HCT116 (cell line): ENCODE measurements at regions not wholly inside any gene's neighbourhood (a gene's known extent, or its start where the extent isn't known, plus 50 kb on each side); places are given as distances from the start of the nearest gene placed in this dataset.
A peak's percentile ranks its signal among the peaks of the same experiment; 100 is the strongest.

Experiments used
- ATAC-seq: fragments of 200-7000 bp; cut with Tn5 transposase; 2 replicates; pipeline ENCODE4 v1.9.1; 2020; ENCODE audit warnings: mild to moderate bottlenecking, moderate library complexity
- BruUV-seq: library from RNA; stranded (reverse); fragments of 400-500 nt; replicated peaks from 2 replicates; lab custom pipeline; 2021; lab: Mats Ljungman, UMichigan
- CTCF ChIA-PET: fragments of 300-600 bp; sonication (Branson Sonifier 250); formaldehyde crosslinking; loops from one replicate; lab custom pipeline; 2021; ENCODE audit warnings: antibody characterized with exemption; lab: Charles Lee
- POLR2A ChIA-PET: fragments of 300-600, 350-600 bp; sonication (Branson Sonifier 250); formaldehyde crosslinking; loops from one replicate; lab custom pipeline; 2021; ENCODE audit warnings: antibody characterized with exemption; lab: Charles Lee
- RAD21 ChIA-PET, 2 experiments: fragments of 300-600 bp; sonication (Branson Sonifier 250); formaldehyde crosslinking; loops; one replicate each; lab custom pipeline; 2023; ENCODE audit warnings: low total read pairs in 2 of 2; ENCODE audit not compliant: uncharacterized antibody in 2 of 2, unreplicated experiment in 2 of 2, low non-redundant PET in 1 of 2; lab: Charles Lee
- DNase-seq: peaks from one replicate; pipeline ENCODE4 v3.0.0-alpha.2; 2010; ENCODE audit warnings: low read depth, low spot score
- H2AFZ ChIP-seq: fragments of 200-600 bp; shearing (Covaris generic), sonication (generic); 2 replicates; pipeline ENCODE4 v1.6.1; 2017; ENCODE audit warnings: low read depth, mixed run types, mixed read lengths, antibody characterized with exemption, low read length; ENCODE audit not compliant: poor library complexity, severe bottlenecking
- H3K27ac ChIP-seq: 2 replicates; pipeline ENCODE4 v1.5.1; 2012; ENCODE audit warnings: low read depth, low read length
- H3K27me3 ChIP-seq: fragments of 200-600 bp; sonication (generic); 2 replicates; pipeline ENCODE4 v1.6.1; 2016; ENCODE audit warnings: mixed run types, low read length, mixed read lengths; ENCODE audit not compliant: insufficient read depth
- H3K36me3 ChIP-seq, 2 experiments: fragments of 200-500 bp in 1 of 2; fragments of 200-600 bp in 1 of 2; sonication (Bioruptor generic) in 1 of 2; sonication (generic) in 1 of 2; 2 replicates each; pipeline versions ENCODE4 v1.5.1 to v1.6.1; 2014 to 2016; ENCODE audit warnings: low read length in 2 of 2, inconsistent platforms in 1 of 2, mixed read lengths in 1 of 2, mixed run types in 1 of 2; ENCODE audit not compliant: insufficient read depth in 2 of 2, control insufficient read depth in 1 of 2
- H3K4me1 ChIP-seq, 2 experiments: fragments of 200-600 bp in 1 of 2; sonication (generic) in 1 of 2; 2 replicates each; pipeline versions ENCODE4 v1.5.1 to v1.6.1; 2012 to 2017; ENCODE audit warnings: low read length in 2 of 2, inconsistent platforms in 1 of 2, mild to moderate bottlenecking in 1 of 2, mixed read lengths in 1 of 2, mixed run types in 1 of 2, moderate library complexity in 1 of 2; ENCODE audit not compliant: insufficient read depth in 2 of 2, control insufficient read depth in 1 of 2
- H3K4me2 ChIP-seq: fragments of 200-600 bp; sonication (generic); 2 replicates; pipeline ENCODE4 v1.6.1; 2017; ENCODE audit warnings: mixed run types, low read length, mixed read lengths
- H3K4me3 ChIP-seq, 2 experiments: fragments of 200-600 bp in 1 of 2; sonication (generic) in 1 of 2; replicated peaks in 1 of 2; 2 replicates each; pipeline ENCODE4 v1.5.1; 2011 to 2016; ENCODE audit warnings: low read length in 2 of 2, control low read depth in 1 of 2, low read depth in 1 of 2, mild to moderate bottlenecking in 1 of 2, mixed read lengths in 1 of 2, mixed run types in 1 of 2
- H3K79me2 ChIP-seq: fragments of 200-600 bp; sonication (generic); 2 replicates; pipeline ENCODE4 v1.6.1; 2017; ENCODE audit warnings: mild to moderate bottlenecking, mixed run types, low read length, moderate library complexity, mixed read lengths; ENCODE audit not compliant: insufficient read depth
- H3K9ac ChIP-seq: fragments of 200-600 bp; sonication (generic); 2 replicates; pipeline ENCODE4 v1.6.1; 2016; ENCODE audit warnings: low read length, mixed read lengths
- H3K9me2 ChIP-seq: fragments of 200-600 bp; sonication (generic), shearing (Covaris generic); 2 replicates; pipeline ENCODE4 v1.6.1; 2017; ENCODE audit warnings: mixed run types, mild to moderate bottlenecking, moderate library complexity; ENCODE audit not compliant: insufficient read depth
- H3K9me3 ChIP-seq, 2 experiments: fragments of 200-500 bp in 1 of 2; fragments of 200-600 bp in 1 of 2; sonication (Bioruptor generic) in 1 of 2; sonication (generic) in 1 of 2; 2 replicates each; pipeline ENCODE4 v1.6.1; 2014 to 2017; ENCODE audit warnings: low read length in 2 of 2, mixed read lengths in 2 of 2, inconsistent platforms in 1 of 2, low read depth in 1 of 2, mild to moderate bottlenecking in 1 of 2, mixed run types in 1 of 2, moderate library complexity in 1 of 2; ENCODE audit not compliant: control insufficient read depth in 1 of 2, insufficient read depth in 1 of 2
- H4K20me1 ChIP-seq: fragments of 200-600 bp; sonication (generic), shearing (Covaris generic); 2 replicates; pipeline ENCODE4 v1.6.1; 2017; ENCODE audit warnings: mixed run types, mild to moderate bottlenecking, moderate library complexity; ENCODE audit not compliant: insufficient read depth
- ATF3 ChIP-seq: IDR thresholded peaks from 2 replicates; pipeline ENCODE4 v1.6.1; 2012
- CEBPB ChIP-seq: IDR thresholded peaks from 2 replicates; pipeline ENCODE4 v1.6.1; 2012; ENCODE audit warnings: low read depth
- EGR1 ChIP-seq: IDR thresholded peaks from 2 replicates; pipeline ENCODE4 v1.6.1; 2012; ENCODE audit warnings: low read depth
- ELF1 ChIP-seq: IDR thresholded peaks from 2 replicates; pipeline ENCODE4 v1.6.1; 2012; ENCODE audit warnings: low read depth, borderline replicate concordance
- EZH2phosphoT487 ChIP-seq: fragments of 200-600 bp; IDR thresholded peaks from 2 replicates; pipeline ENCODE4 v1.6.1; 2018; ENCODE audit warnings: antibody characterized with exemption, borderline replicate concordance
- JUND ChIP-seq: IDR thresholded peaks from 2 replicates; pipeline ENCODE4 v1.6.1; 2012
- POLR2A ChIP-seq: IDR thresholded peaks from 2 replicates; pipeline ENCODE4 v1.7.0; 2011; ENCODE audit warnings: borderline replicate concordance; ENCODE audit not compliant: insufficient read depth, insufficient read length; ENCODE audit errors: extremely low read depth
- POLR2AphosphoS5 ChIP-seq: IDR thresholded peaks from 2 replicates; pipeline ENCODE4 v1.6.1; 2011; ENCODE audit warnings: mild to moderate bottlenecking, low read depth, low read length, moderate library complexity
- RAD21 ChIP-seq: IDR thresholded peaks from 2 replicates; pipeline ENCODE4 v1.6.1; 2012; ENCODE audit warnings: low read depth, mild to moderate bottlenecking
- SIN3A ChIP-seq: IDR thresholded peaks from 2 replicates; pipeline ENCODE4 v1.6.1; 2012; ENCODE audit warnings: low read depth
- SP1 ChIP-seq: IDR thresholded peaks from 2 replicates; pipeline ENCODE4 v1.6.1; 2012; ENCODE audit warnings: low read depth
- ZBTB33 ChIP-seq: IDR thresholded peaks from 2 replicates; pipeline ENCODE4 v1.6.1; 2011; ENCODE audit warnings: mild to moderate bottlenecking, low read length, moderate library complexity; ENCODE audit not compliant: insufficient replicate concordance; ENCODE audit errors: extremely low read depth
- intact Hi-C: fragments of 100-400 bp; cut with micrococcal nuclease; formaldehyde crosslinking; loops from 2 replicates; pipeline ENCODE4 v1.10.0; 2022
- TF ChIP-seq, protein P1 (sequence below): IDR thresholded peaks from 2 replicates; pipeline ENCODE4 v1.6.1; 2012

GRCh38 chr7:16099302-16099849 lies 322.0 kb downstream of the CRPPA start:
- DNase-seq (no peak), ATAC-seq (peak; percentile 36; the same call in 1 of the 2 replicates)
- Histone ChIP-seq H3K9ac (no peak overlapping the region), H3K9me2 (no peaks in the 10 kb centered on the region), H3K79me2 (no peaks in the 10 kb centered on the region), H3K27ac (no peak overlapping the region), H2AFZ (no peak overlapping the region), H4K20me1 (no peaks in the 10 kb centered on the region), H3K4me1 (peaks cover 0 to 6% of the 10 kb centered on the region in 2 experiments; a peak in 3 of 4 replicates), H3K27me3 (no peaks in the 10 kb centered on the region), H3K36me3 (no peaks in the 10 kb centered on the region), H3K4me2 (peak overlapping the region; percentile 43; the same call in 1 of the 2 replicates), H3K9me3 (no peaks in the 10 kb centered on the region), H3K4me3 (no peak overlapping the region)
- no TSS peak for BruUV-seq
- intact Hi-C loops = no loop called here
- POLR2A ChIA-PET = no interaction called here
- RAD21 ChIA-PET = no interaction called here
- CTCF ChIA-PET = no interaction called here
- no peak for TF ChIP-seq EGR1
- no peak for TF ChIP-seq SIN3A
- TF ChIP-seq SP1 = no peak
- no peak for TF ChIP-seq EZH2phosphoT487
- no peak for TF ChIP-seq POLR2AphosphoS5
- no peak for TF ChIP-seq POLR2A
- TF ChIP-seq RAD21 = no peak
- TF ChIP-seq ATF3 = no peak
- TF ChIP-seq, protein P1, sequence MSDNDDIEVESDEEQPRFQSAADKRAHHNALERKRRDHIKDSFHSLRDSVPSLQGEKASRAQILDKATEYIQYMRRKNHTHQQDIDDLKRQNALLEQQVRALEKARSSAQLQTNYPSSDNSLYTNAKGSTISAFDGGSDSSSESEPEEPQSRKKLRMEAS = no peak
- TF ChIP-seq CEBPB = no peak
- no peak for TF ChIP-seq JUND
- TF ChIP-seq ZBTB33 = no peak
- TF ChIP-seq ELF1 = no peak
